Renal pelvis (tissue), 1 donor: ENCODE measurements at regions not wholly inside any gene's neighbourhood (a gene's known extent, or its start where the extent isn't known, plus 50 kb on each side); places are given as distances from the start of the nearest gene placed in this dataset.

ENCODE experiments used
- DNase-seq: peaks from one replicate; pipeline ENCODE4 v3.0.0-alpha.2; 2013

DNA sequence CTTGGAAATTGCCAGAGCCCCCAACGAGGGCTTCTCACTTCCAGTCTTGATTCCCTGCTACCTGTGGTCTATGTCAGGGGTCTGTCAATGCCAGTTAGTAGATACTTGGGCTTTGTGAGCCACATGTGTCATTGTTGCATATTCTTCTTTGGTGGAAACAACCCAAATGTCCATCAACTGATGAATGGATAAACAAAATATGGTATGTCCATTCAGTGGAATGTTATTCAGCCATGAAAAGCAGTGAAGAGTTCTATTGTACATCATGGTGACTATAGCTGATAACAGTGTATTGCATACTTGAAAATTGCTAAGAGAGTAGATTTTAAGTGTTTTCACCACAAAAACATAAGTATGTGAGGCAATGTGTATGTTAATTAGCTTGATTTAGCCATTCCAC lies 288.1 kb downstream of the RPLP1 start:
- DNase-seq = no peak

DNA sequence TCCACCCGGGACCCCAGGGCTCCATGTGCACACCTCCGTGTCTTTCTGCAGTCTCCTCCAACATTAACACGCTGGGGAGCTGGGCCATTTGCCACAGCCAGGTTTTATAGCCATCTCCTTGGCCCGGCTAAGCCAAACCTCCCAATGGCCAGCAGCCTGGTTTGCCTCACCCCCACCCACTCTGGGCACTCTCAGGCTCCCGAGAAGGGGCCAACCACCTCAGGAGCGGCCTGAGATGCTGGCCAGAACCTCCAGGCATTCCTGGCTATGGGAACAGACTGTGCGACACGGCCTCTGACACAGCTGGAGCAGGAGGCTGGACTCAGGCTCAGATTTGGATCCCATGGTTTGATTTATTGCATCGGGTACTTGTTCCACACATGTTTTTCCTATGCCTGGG lies 289.7 kb downstream of the RPLP1 start:
- no peak for DNase-seq

DNA sequence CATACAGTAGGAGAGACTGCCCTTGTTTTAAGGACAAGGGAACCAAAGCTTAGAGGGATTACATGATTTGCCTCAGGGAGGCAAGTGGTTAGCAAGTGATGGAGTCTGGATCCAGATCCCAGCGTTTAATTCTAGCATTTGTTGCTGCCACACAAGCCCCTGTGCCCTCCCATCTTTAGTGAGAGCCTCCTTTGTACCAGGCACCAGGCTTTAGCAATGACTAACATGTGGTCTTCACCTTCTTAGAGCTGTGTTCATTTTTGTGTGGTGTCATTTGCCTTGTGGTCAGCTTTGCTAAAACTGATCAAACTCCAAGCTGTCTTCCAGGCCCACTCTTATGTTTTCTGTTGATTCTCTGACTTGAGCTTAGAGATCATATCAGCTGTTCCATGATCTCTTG lies 290.5 kb downstream of the RPLP1 start:
- DNase-seq = no peak

DNA sequence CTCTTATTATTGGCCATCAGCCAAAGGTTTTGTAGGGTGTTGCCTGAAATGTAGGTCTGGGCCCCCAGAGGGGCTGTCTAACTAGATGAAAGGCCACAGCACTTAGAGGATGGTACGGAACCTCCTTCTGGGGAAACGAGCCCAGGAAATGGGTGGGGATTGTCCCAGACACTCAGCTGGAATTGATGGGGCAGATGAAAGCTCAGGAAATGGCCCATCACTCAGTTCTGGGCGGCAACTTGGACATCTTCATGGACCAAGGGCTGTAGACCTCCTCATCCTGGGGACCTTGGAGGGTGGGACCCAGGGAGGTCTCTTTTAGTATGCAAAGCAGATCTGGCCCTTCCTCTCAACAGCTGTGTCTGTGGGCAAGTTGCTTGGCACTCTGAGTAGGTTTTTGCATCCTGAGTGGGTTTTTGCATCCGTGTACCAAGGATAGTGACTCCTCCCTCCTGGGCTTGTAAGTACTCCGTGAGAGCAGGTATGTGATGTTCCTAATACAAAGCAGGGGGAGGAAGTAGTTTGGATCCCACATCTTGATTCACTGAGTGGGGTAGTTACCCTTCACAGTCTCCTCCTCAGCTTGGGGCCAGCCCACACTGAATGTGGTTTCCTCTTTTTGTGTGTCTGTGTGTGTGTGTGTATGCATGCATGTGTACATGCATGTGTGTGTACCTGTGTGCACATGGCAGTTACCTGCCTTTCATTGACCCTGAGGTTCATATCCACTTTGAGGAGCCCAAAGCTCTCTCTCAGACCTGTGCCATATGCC lies 292.0 kb downstream of the RPLP1 start:
- DNase-seq = no peak

DNA sequence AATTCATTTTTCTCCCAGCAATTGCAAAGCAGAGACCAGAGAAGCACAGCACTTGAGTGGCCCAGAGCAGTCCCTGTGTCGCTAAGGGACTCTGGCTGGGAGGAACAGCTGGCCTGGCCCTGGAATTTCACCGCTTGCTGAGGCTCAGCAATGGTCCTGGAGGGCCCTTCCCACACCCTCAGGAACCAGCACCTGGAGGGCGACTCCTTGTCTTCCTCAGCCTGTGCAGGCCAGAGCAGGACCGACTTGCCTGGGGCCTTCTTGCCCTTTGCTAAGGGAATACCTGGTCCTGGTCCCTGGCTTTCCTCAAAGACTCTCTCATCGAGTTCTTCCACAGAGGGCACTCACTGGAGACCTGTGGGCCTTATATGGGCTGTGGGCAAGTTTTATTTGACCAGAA lies 294.6 kb downstream of the RPLP1 start:
- DNase-seq = no peak

DNA sequence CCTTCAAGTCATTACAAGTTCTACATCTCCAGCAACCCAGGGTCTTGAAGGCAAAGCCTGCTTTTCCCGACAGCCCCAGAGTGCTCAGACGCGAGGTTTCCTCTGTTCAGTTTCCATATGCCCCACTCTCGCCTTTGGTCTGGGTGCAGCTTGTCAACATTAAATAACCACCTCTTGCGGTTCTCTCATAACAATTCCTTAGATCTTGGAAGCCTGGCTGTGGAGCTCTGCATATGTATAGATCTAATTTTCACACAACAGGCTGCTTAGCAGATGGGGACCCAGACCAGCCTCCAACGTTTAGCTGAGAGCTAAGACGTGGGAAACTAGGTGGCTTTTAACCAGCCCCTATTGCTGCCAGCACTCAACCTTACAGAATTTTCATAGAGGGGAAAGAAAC lies 295.5 kb downstream of the RPLP1 start:
- DNase-seq = no peak

DNA sequence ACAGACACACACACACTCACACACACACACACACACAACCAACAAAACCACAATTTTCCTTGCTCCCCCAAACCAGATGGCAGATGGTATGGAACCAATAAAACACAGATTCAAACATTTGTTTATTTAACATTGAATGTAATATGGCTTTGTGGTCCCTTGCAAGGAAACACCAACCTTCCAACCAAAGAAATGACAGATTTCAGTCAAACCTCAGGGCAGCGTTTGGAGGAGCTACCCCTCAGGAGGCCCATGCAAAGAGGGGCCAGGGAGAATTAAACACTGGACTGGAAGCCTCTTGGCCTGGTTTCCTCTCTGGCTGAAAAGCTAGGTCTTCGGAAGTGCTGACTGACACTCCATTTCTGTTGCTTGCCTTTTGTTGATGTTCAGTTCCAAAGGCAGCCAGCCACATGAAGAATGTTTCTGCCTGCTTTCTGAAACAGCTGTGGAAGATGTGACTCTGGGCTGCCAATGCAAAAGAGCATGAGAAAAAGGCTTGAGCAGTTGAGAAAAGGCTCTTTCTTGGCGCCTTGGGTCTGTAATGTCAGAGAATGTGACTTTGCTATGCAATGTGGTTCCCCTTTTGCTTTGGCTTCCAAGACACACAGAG lies 296.1 kb downstream of the RPLP1 start:
- DNase-seq = no peak

DNA sequence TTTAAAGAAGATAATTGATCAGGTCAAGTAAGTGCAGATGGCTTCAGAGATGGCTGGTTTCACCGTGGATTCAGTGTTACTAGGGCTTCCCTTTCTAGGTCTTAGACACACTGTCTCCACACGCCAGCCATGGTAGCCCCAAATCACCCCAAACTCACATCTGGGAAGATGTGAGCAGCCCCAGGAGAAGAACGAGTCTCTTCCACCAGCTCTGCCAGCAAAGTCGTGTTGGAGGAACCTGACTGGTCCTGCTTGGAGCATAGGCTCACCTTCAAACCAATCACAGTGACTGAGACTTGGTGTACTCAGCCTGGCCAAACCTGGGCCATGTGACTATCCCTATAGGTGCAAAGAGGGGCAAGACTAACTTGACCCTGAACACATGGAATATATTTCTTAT lies 296.7 kb downstream of the RPLP1 start:
- DNase-seq = no peak

DNA sequence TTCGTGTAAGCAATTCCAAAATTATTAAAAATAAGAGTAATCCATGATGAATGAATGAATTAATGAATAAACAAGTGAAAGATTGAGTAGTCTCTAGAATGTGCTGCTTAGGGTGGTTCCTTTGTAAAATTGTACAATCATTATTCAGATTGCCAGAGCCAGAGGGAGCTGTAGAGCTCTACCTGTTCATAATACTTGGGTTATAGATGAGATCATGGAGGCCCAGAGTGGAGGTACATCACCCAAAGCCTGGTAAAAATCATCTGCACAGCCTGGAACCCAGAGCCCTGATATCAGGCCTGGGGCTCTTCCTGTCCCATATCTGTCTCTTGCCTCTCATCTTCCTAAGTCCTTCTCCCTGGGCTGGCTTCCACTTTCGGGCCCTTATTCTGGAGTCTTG lies 297.2 kb downstream of the RPLP1 start:
- no peak for DNase-seq

DNA sequence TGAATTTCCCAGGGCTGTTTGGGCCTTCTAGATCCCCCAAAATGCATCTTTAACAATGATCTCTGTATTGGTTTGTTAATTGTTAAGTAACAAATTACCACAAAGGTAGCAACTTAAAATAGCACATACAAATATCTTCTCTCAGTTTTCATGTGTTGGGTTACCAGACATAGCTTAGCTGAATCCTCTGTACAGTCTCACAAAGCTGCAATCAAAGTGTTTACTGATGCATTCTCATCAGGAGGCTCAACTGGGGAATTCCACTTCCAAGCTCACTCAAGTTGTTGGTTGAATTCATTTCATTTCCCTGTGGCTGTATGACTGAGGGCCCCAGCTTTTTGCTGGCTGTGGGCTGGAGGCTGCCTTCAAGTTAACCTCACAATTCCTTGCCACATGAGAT lies 297.6 kb downstream of the RPLP1 start:
- DNase-seq = no peak

DNA sequence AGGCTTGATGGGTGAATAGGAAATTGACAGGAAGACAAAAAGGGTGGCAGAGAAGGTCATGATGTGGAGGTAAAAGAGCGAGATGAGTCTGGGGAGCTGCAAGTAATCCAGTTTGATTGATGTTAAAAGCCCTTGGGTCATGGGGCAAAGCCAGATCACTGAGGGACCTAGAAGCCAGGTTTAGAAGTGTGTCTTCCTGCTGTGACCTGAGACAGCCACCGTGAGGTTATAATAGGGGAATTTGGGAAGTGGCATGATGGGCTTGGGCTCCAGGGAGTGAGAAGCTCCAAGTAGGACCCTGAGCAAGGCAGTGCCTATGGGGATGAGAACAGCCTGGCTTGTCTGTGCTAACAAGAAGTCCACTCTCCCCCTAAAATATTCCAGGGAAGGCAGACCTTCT lies 298.5 kb downstream of the RPLP1 start:
- DNase-seq = no peak

DNA sequence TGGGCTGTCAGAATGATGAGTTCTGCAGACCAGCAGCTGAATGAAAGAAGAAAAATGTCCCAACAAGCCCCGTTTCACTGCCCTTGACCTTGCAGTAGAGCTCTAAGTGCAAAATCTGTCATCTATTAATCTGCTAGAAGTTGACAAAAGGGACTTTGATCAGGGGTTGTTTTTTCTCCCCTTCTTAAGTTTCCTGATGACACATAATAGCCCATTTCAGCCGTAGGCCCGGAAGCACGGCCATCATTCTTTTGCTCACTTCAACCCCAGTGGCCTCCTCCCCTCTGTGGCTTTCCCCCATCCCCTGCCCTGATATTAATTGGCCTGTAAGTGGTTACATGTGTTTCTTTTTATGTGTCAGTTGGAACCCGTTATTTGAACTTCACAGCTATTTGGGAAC lies 298.9 kb downstream of the RPLP1 start:
- DNase-seq = peak; percentile 66

DNA sequence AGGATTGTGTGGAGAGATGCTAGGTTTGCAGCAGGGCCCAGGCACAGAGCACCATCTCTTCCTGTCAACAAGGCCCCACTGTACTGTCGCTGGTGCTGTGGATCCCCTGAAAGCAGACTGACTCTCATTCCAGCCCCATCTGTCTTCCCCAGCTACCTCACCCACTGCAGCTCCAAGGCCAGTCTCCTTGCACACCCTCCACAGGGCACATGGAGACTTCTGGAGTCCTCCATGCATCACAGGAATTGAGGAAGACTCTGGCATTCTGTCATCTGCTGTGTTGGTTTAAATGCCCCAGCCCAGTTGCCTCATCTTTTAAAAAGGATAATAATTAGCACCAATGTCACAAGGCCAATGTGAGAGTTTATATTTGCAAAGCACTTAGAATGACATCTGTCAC lies 301.2 kb downstream of the RPLP1 start:
- DNase-seq = no peak

DNA sequence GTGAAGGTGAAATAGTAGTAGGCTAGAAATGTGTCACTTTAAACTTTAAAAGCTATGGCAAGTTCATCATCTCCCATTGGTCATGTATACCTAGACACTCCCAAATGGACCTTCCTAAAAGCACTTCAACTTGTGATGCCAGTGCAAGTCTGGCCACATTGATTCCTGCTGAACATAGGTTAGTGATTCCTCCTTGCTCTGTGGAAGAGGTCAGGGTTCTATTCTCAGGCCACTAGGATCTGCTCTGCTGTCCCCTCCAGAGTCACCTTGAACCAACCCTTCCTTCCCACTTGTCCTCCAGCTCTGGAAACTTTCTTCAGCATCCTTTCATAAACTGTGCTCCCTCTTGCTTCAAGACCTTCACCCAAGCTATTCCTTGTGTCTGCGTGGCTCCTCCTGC lies 301.7 kb downstream of the RPLP1 start:
- no peak for DNase-seq

DNA sequence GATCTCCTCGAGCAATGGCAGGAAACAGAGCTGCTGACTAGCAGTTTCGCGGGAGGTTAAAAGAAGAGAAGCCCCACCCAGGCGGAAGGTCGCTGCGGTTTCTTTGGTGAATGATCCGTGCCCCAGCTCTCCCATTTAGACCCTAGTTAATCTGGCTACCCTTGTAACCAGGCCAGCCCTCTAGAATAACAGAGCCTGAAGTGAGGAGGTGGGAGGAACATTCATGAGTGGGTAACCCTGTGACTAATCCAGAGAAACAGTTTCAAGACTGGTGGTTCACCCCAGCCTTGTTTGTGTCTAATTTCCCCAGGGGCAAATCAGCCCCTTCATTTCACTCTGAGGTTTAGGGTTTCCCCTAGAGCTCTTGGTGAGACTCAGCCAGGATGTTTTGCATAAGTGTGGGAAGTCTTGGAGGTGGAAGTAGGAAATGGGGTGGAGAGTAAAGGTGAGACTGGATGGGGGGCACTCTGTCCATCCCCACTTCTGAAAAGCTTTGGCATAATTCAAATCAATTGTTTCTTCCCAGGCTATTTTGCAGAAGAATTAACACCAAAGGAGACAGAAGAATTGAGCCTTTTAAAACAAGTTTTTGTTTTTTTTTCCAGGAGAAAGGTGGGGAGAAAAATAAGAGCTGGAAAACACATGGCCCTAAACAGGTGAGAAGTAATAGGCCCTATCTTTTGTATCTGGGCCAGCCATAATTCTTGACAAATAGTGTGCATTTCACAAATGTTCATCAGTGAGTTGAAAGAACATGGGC lies 303.1 kb downstream of the RPLP1 start:
- DNase-seq = peak; percentile 36

DNA sequence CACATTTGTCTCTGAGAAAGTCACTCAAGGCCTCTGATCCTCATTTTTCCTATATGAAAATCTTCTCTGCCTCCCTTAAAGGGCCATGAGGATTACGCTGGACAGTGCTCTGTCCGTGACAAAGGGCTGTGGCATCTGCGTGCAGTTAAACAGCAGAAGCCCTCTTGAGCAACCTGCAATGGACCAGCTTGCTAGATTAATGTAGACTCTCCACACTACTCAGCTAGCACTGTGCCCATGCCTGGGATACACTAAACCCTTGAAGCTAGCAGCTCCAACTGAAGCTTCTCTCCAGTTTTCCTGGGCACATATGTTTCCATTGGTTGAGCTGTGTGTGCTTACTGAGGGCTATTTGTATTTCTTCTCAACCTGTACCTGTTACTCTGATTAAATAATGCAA lies 303.8 kb downstream of the RPLP1 start:
- DNase-seq = no peak

DNA sequence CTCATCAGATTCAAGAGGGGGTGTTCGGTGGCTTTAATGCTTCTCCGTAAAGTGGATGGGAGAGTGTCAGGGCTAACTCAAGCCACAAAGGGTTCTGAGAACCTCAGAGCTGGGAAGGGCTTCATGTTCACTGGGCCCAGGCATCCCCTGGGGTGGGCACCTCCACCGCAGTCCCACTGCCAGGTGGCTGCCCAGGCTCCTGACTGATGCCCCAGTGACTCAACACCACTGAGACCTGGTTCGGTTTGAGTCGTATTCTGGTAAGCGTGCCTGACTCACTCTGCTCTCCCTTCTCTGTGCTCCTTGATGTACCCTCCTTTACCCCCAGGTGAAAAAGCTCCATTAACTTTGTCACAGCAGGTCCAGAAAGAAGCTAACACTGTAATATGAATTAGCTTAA lies 304.6 kb downstream of the RPLP1 start:
- DNase-seq = no peak

DNA sequence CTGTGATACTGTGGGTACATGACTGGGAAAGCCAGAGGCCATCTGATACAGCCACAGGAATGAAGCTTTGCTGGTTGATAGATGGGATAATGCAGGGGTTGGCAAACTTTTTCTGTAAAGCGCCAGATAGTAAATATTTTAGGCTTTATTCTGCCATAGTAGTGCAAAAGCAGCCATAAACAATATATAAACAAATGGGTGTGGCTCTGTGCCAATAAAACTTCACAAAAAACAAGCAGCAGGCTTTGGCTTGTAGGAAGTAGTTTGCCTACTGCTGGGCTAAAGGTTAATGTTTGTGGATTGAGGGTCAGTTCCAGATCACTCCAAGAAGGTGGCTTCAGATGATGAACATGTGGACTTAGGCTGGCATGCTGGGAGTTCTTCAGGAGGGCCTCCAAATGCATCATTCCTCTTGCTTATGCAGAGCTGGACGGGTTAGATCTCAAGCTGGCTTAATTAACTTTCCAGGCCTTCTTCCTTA lies 305.7 kb downstream of the RPLP1 start:
- DNase-seq = no peak

DNA sequence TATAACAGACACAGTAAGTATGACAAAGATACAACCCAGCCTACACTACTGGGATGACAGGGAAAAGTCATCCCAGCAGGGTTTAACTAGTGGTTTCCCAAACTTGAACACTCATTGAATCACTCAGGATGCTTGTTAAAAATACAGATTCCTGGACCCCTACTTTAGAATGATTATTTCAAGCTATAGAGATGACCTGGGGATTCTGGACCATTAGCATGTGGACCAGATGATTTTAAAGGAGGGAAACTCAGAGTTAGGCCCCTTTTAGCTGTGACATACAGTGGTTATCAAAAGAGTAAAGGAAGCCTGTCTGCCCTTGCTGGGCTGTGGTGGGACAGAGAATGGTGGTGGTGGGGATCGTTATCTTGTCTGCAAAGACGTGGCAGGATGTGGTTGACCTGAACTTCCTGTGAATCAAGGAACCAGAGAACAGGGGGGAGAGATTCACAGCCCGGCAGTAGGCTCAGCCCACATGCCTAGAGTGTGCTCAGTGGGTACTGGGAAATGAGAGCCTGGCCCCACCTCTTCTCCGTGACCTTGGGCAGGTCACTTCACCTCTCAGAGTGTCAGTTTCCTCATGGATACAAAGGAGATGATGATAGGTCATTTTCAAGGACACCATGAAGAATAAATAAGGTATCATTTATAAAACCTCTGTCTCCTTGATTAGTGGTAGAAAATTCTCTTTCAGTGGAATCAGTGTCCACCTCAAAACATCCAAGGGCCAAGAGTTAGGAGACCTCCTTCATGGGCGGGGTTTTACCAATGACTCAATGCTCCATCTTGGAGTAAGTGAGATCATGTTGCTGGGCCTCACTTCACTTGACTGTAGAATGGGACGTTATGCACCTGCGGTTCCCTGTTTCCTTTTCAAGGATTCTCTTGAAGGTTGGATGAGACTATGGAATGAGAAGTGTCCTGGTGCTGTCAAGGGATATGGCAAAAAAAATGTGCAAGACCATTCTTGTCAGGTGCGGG lies 306.5 kb downstream of the RPLP1 start:
- no peak for DNase-seq

DNA sequence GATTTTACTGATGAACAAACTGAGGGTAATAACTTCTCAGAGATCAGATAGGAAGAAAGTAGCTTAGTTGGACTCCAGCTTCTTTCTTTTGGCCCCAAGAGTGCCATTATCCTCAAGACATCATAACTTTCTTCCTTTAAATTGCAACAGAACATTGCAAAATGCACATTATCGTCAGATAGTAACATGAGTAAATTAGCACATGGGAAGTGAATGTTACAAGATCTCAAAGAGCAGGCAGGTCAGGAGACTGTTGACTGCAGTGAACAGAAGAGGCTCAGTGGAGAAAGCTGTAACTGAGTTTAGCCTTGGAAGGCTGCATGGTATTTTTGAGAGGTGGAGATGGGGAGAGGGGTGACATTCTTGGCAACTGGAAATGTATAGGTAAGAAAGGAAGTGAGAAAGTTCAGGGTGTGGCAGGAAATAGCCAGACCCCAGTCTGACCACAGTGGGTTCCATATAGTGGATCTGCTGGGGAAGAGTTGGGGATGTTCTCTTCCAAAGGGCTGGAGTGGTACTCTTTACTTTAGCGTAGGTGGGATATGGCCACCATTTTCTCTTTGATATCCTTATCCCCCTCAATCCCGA lies 307.7 kb downstream of the RPLP1 start:
- no peak for DNase-seq

DNA sequence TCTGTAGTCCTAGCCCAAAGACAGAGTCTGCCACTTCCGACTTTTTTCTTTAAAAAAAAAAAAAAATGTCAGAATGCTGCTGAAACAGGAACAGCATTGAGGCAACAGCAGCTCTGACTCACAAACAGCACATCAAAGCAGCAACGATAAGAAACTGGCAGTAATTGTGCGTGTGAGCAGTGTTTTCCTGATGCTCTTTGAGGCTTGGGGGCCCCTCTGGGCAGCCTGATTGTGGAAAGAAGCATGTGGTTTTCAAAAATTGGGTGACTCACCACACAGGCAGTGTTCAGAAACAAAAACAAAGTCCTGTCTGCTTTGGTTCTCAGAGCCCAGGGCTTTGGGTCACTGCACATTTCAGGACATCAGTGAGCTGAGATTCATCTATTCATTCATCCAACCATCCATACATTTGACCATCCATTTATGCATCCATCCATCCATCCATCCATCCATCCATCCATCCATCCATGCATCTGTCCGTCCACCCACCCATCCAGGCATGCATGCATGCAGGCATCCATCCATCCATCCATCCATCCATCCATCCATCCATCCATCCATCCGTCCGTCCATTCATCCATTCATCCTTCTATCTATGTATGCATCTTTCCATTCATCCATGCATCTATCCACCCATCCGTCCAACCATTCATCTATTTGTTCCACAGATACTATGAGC lies 308.4 kb downstream of the RPLP1 start:
- DNase-seq = no peak
